Osteocyte (in vitro differentiated cells): ENCODE measurements at regions not wholly inside any gene's neighbourhood (a gene's known extent, or its start where the extent isn't known, plus 50 kb on each side); places are given as distances from the start of the nearest gene placed in this dataset.

Source experiments
- DNase-seq: peaks from one replicate; pipeline ENCODE4 v3.0.0; 2021; ENCODE audit warnings: mixed read lengths; ENCODE audit not compliant: unreplicated experiment; ENCODE audit errors: extremely low spot score
- H3K27ac Mint-ChIP-seq: one replicate; pipeline ENCODE4 v1.8.0; 2021; ENCODE audit warnings: mild to moderate bottlenecking, mixed read lengths; ENCODE audit not compliant: unreplicated experiment
- H3K27me3 Mint-ChIP-seq: one replicate; pipeline ENCODE4 v1.8.0; 2021; ENCODE audit warnings: mixed read lengths; ENCODE audit not compliant: unreplicated experiment
- H3K36me3 Mint-ChIP-seq: one replicate; pipeline ENCODE4 v1.8.0; 2021; ENCODE audit warnings: mixed read lengths; ENCODE audit not compliant: unreplicated experiment
- H3K4me1 Mint-ChIP-seq: one replicate; pipeline ENCODE4 v1.8.0; 2021; ENCODE audit warnings: mixed read lengths; ENCODE audit not compliant: unreplicated experiment
- H3K4me3 Mint-ChIP-seq: one replicate; pipeline ENCODE4 v1.8.0; 2021; ENCODE audit warnings: mild to moderate bottlenecking, moderate library complexity, mixed read lengths; ENCODE audit not compliant: unreplicated experiment
- H3K9me3 Mint-ChIP-seq: one replicate; pipeline ENCODE4 v1.8.0; 2021; ENCODE audit warnings: mixed read lengths; ENCODE audit not compliant: unreplicated experiment
- TF ChIP-seq, protein P1 (sequence below): fragments of 200-600 bp; sonication (generic); IDR thresholded peaks from 2 replicates; pipeline ENCODE4 v1.5.0; 2021; ENCODE audit warnings: antibody characterized with exemption, mild to moderate bottlenecking, moderate library complexity

DNA sequence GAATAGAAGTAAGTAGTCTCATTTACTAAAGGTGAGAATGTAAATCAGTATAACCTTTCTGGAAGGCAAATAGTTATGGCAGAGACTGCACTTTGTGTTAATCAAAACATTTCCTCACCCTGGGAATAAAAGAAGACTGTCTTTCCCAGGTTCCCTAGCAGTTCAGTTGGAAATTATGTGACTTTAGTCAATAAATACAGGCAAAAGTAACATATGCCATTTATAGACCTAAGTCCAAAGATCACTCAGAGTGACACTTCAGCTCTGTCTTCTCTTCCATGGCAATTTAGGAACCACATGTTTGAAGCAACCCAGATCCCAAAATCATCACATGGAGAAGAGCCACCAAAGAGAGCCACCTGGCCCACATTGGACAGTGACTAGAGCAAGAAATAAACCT is 160.7 kb upstream of the SV2C start:
- Mint-ChIP-seq H3K27ac (no peak overlapping the region), H3K36me3 (no peaks in the 10 kb centered on the region), H3K9me3 (no peaks in the 10 kb centered on the region), H3K4me1 (no peaks in the 10 kb centered on the region), H3K27me3 (peaks cover 17% of the 10 kb centered on the region), H3K4me3 (no peak overlapping the region)
- TF ChIP-seq, protein P1, sequence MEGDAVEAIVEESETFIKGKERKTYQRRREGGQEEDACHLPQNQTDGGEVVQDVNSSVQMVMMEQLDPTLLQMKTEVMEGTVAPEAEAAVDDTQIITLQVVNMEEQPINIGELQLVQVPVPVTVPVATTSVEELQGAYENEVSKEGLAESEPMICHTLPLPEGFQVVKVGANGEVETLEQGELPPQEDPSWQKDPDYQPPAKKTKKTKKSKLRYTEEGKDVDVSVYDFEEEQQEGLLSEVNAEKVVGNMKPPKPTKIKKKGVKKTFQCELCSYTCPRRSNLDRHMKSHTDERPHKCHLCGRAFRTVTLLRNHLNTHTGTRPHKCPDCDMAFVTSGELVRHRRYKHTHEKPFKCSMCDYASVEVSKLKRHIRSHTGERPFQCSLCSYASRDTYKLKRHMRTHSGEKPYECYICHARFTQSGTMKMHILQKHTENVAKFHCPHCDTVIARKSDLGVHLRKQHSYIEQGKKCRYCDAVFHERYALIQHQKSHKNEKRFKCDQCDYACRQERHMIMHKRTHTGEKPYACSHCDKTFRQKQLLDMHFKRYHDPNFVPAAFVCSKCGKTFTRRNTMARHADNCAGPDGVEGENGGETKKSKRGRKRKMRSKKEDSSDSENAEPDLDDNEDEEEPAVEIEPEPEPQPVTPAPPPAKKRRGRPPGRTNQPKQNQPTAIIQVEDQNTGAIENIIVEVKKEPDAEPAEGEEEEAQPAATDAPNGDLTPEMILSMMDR, result no peak
- DNase-seq, result no peak

DNA sequence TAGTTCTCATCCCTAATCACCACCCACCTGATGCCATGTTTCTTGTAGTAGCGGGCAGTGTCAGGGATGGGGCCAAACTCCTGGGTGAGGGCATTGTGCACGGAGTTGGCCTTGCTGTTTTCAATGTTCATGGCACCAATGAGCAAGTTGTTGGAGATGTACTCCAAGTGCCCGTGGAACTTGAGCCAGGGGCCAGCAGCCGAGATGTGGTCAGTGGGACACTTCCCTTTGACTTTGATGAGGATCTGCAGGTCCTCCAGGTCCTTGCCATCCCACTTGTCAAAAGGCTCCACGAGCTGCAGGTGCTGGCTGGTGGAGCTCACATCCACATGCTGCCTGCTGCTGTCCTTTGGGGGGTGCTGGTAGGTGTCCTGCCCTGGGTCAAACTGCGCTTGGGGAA is 162.2 kb upstream of the SV2C start:
- peaks cover 22% of the 10 kb centered on the region for H3K27me3 Mint-ChIP-seq
- no peaks in the 10 kb centered on the region for H3K36me3 Mint-ChIP-seq
- H3K4me3 Mint-ChIP-seq, result no peak overlapping the region
- TF ChIP-seq, protein P1, result no peak
- no peak for DNase-seq
- H3K9me3 Mint-ChIP-seq, result no peaks in the 10 kb centered on the region
- H3K27ac Mint-ChIP-seq, result no peak overlapping the region
- H3K4me1 Mint-ChIP-seq, result no peaks in the 10 kb centered on the region

DNA sequence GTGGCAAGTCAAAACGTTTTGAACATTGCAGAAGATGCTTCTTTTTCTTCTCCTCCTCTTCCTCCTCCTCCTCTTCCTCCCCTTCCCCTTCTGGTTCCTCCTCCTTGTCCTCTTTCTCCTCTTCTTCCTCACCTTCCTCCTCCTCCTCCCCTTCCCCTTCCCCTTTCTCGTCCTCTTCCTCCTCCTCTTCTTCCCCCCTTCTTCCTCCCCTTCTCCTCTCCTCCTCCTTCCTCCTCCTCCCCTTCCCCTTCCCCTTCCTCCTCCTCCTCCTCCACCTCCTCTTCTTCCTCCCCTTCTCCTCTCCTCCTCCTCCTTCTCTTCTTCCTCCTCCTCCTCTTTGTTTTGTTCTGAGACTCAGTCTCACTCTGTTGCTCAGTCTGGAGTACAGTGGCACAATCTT is 167.0 kb upstream of the SV2C start:
- no peak for DNase-seq
- no peaks in the 10 kb centered on the region for H3K9me3 Mint-ChIP-seq
- no peaks in the 10 kb centered on the region for H3K36me3 Mint-ChIP-seq
- no peak overlapping the region for H3K27ac Mint-ChIP-seq
- TF ChIP-seq, protein P1, result no peak
- no peak overlapping the region for H3K4me3 Mint-ChIP-seq
- H3K4me1 Mint-ChIP-seq, result no peaks in the 10 kb centered on the region
- peaks cover 15% of the 10 kb centered on the region for H3K27me3 Mint-ChIP-seq

DNA sequence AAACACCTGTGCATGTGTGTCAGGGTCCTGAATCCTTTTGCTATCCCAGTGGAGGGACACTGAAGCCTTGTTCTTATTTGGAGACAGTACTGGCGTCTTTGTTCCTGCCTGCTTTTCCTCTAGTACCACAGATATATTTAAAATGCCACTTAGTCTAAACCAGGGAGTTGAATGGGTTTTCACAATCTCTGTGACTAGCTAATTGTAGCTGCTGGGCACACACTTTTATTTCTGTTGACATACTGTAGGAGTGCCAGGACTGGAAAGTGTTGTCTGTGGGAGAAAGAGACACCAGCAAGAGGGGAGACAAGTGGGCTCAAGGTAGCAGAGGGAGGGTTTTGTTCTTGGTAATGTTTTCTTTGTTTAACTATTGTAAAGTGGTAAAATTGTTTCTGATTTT is 174.0 kb upstream of the SV2C start:
- H3K4me3 Mint-ChIP-seq, result no peak overlapping the region
- TF ChIP-seq, protein P1, result no peak
- peaks cover 2% of the 10 kb centered on the region for H3K27me3 Mint-ChIP-seq
- H3K9me3 Mint-ChIP-seq, result no peaks in the 10 kb centered on the region
- DNase-seq, result no peak
- H3K36me3 Mint-ChIP-seq, result no peaks in the 10 kb centered on the region
- H3K4me1 Mint-ChIP-seq, result no peaks in the 10 kb centered on the region
- no peak overlapping the region for H3K27ac Mint-ChIP-seq

DNA sequence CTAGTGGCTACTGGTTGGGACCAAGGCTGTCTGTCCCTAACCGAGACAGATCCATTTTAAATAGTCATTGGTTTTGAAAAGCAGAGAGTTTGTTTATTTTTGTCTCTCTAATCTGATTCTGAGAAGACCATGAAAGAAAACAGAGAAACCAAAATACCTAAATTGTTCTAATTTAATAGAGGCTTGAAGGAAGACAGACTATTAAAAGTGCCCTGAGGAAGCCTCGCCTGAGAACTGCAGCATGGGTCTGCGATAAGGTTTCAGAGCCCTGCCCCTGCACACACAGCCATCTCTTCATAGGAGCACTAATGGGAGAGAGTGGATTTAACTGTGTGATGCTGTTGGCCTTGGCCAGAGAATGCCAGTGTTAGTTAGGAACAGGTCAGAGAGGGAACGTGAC is 175.5 kb upstream of the SV2C start:
- TF ChIP-seq, protein P1, result no peak
- H3K4me1 Mint-ChIP-seq, result no peaks in the 10 kb centered on the region
- H3K36me3 Mint-ChIP-seq, result no peaks in the 10 kb centered on the region
- peaks cover 2% of the 10 kb centered on the region for H3K27me3 Mint-ChIP-seq
- no peak overlapping the region for H3K27ac Mint-ChIP-seq
- H3K4me3 Mint-ChIP-seq, result no peak overlapping the region
- H3K9me3 Mint-ChIP-seq, result no peaks in the 10 kb centered on the region
- DNase-seq, result no peak
